ENCODE measurements at regions not wholly inside any gene's neighbourhood (a gene's known extent, or its start where the extent isn't known, plus 50 kb on each side); places are given as distances from the start of the nearest gene placed in this dataset.

DNA sequence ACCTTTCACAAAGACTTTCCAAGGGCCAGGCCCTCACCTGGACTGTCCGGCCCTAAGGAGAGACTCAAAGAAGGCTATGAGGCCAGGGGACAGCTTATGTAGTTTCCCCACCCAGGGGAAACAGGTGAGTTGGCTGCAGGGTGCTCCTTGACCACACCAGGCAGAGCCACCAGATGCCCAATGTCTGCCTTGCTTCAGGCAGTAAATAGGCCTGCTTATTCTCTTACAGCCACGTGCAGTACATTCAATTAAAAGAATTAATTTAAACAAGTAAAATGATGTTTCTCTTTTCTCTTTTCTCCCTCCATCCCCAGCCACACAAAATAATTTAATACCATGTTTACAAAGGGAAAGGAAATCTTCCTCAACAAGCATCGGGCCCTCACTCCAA lies 66.6 kb upstream of the ABLIM1 start:
- 90 to 91% methylated on average over 3 of the region's 3 CpGs for WGBS, 2 donors
- peaks cover 0 to 6% (median 0%) of the 10 kb centered on the region in 4 donors for H3K4me1 ChIP-seq
- DNase-seq (no peak), ATAC-seq (ENCODE audit: low FRiP score in 2 of 2) (no peak)
- no peak overlapping the region for H3K4me3 ChIP-seq
- H3K36me3 ChIP-seq, result no peaks in the 10 kb centered on the region
- TF ChIP-seq EP300 (IDR thresholded peaks at IDR 0.05), result no peak
- TF ChIP-seq POLR2AphosphoS5 (IDR thresholded peaks at IDR 0.05), result no peak
- no peaks in the 10 kb centered on the region for H3K9me3 ChIP-seq
- H3K27me3 ChIP-seq, result no peaks in the 10 kb centered on the region
- H3K27ac ChIP-seq, result no peak overlapping the region

DNA sequence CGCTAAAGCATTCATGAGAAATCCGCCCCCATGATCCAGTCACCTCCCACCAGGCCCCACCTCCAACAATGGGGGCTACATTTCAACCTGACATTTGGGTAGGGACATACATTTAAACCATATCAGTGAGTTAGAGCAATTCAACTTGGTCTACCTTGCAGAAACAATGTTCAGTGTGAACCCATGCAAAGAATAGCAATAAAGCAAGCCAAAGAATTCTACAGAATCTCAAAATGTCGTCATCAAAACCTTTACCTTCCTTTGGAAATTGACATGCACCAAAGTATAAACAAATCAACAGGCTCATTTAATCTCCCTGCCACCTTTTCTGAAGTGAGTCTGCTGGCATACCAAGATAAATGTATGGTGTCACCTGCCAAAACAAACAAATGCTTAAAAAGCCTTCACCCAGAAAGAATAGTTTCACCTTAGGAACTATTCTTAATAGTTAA lies 68.8 kb upstream of the ABLIM1 start:
- no peaks in the 10 kb centered on the region for H3K4me1 ChIP-seq
- no peak for DNase-seq
- no peak for ATAC-seq (ENCODE audit: low FRiP score in 2 of 2)
- H3K27ac ChIP-seq, result no peak overlapping the region
- TF ChIP-seq POLR2AphosphoS5 (IDR thresholded peaks at IDR 0.05) (no peak), POLR2A (IDR thresholded peaks at IDR 0.05) (no peak), EP300 (IDR thresholded peaks at IDR 0.05) (no peak)
- TF ChIP-seq, protein P1, sequence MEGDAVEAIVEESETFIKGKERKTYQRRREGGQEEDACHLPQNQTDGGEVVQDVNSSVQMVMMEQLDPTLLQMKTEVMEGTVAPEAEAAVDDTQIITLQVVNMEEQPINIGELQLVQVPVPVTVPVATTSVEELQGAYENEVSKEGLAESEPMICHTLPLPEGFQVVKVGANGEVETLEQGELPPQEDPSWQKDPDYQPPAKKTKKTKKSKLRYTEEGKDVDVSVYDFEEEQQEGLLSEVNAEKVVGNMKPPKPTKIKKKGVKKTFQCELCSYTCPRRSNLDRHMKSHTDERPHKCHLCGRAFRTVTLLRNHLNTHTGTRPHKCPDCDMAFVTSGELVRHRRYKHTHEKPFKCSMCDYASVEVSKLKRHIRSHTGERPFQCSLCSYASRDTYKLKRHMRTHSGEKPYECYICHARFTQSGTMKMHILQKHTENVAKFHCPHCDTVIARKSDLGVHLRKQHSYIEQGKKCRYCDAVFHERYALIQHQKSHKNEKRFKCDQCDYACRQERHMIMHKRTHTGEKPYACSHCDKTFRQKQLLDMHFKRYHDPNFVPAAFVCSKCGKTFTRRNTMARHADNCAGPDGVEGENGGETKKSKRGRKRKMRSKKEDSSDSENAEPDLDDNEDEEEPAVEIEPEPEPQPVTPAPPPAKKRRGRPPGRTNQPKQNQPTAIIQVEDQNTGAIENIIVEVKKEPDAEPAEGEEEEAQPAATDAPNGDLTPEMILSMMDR (IDR thresholded peaks at IDR 0.05), result no peak
- H3K4me3 ChIP-seq, result no peak overlapping the region
- H3K36me3 ChIP-seq, result no peaks in the 10 kb centered on the region
- H3K27me3 ChIP-seq, result no peaks in the 10 kb centered on the region
- no peaks in the 10 kb centered on the region for H3K9me3 ChIP-seq
- 76 to 80% methylated on average over 3 of the region's 3 CpGs for whole genome bisulfite sequencing, 2 donors

DNA sequence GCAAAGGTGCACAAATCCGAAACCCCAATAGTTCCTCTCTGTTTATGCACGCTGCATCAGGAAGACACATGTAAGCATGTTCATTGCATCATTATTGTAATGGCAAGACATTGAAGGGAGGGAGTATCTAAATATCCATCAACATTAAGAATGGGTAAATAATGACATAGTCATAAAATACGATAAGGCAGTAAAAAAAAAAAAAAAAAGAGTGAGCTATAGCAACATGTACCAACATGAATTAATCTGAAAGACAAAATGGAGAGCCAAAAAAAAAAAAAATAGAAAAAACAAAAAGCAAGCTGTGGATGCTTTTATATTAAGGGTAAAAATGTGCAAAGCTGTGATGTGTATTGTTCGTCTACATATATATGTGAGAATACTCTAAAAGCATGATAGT lies 70.2 kb upstream of the ABLIM1 start:
- WGBS, 2 donors, result 90 to 91% methylated on average over 4 of the region's 4 CpGs
- H3K27ac ChIP-seq, result no peak overlapping the region
- no peak for DNase-seq
- TF ChIP-seq, protein P1 (IDR thresholded peaks at IDR 0.05), result no peak
- TF ChIP-seq POLR2AphosphoS5 (IDR thresholded peaks at IDR 0.05) (no peak), EP300 (IDR thresholded peaks at IDR 0.05) (no peak), POLR2A (IDR thresholded peaks at IDR 0.05) (no peak)
- no peaks in the 10 kb centered on the region for H3K4me1 ChIP-seq
- H3K4me3 ChIP-seq, result no peak overlapping the region
- no peaks in the 10 kb centered on the region for H3K36me3 ChIP-seq
- H3K27me3 ChIP-seq, result no peaks in the 10 kb centered on the region
- H3K9me3 ChIP-seq, result no peaks in the 10 kb centered on the region
- no peak for ATAC-seq (ENCODE audit: low FRiP score in 2 of 2)

DNA sequence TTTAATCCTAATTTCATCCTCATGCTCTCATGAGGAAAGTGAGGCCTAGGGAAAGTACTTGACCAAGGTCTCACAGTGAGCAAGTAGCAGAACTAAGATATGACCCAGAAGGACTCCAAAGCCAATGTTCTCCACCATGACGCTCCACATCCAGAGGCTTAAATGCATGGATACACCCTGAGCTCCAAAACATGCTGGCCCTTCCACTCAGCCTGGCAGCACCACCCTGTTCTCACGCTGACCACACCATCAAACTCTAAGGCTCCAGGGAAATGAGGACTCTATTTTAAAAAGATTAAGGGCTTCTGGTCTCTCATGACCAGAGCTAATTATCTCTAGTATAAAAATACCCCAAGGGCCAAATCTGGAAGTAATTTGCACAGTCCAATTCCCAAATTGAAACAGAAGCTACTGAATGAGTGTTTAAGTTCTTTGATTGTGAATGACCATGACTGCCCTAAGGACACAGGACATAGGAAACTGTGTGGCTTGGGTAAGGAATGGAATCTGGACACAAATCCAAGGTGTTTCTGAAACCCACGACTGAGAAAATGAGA lies 71.1 kb upstream of the ABLIM1 start:
- H3K9me3 ChIP-seq, result no peaks in the 10 kb centered on the region
- no peaks in the 10 kb centered on the region for H3K4me1 ChIP-seq
- TF ChIP-seq POLR2AphosphoS5 (IDR thresholded peaks at IDR 0.05) (no peak), EP300 (IDR thresholded peaks at IDR 0.05) (no peak), POLR2A (IDR thresholded peaks at IDR 0.05) (no peak)
- TF ChIP-seq, protein P1 (IDR thresholded peaks at IDR 0.05), result no peak
- no peaks in the 10 kb centered on the region for H3K27me3 ChIP-seq
- no peak for ATAC-seq (ENCODE audit: low FRiP score in 2 of 2)
- WGBS, 2 donors, result 88 to 92% methylated on average over 3 of the region's 3 CpGs
- H3K4me3 ChIP-seq, result no peak overlapping the region
- no peaks in the 10 kb centered on the region for H3K36me3 ChIP-seq
- H3K27ac ChIP-seq, result no peak overlapping the region
- no peak for DNase-seq

DNA sequence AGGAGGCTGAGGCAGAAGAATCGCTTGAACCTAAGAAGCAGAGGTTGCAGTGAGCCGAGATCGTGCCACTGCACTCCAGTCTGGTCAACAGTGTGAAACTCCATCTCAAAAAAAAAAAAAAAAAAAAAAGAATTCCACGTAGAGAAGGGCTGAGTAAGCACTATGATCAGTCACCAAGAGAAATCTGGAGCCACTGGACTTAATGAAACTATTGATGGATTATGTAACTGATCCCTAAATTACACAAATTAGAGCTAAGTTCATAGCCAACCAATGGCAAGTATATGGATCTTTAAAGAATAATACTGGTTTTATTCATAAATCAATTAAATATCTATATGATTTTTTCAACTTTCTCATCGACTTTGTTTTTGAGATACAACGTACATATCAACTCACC lies 72.2 kb upstream of the ABLIM1 start:
- Histone ChIP-seq H3K27ac (no peak overlapping the region), H3K4me3 (no peak overlapping the region), H3K9me3 (no peaks in the 10 kb centered on the region), H3K27me3 (no peaks in the 10 kb centered on the region), H3K4me1 (no peaks in the 10 kb centered on the region), H3K36me3 (no peaks in the 10 kb centered on the region)
- TF ChIP-seq, protein P1 (IDR thresholded peaks at IDR 0.05), result no peak
- TF ChIP-seq POLR2AphosphoS5 (IDR thresholded peaks at IDR 0.05) (no peak), POLR2A (IDR thresholded peaks at IDR 0.05) (no peak), EP300 (IDR thresholded peaks at IDR 0.05) (no peak)
- DNase-seq (no peak), ATAC-seq (ENCODE audit: low FRiP score in 2 of 2) (no peak)
- WGBS, 2 donors, result 86 to 93% methylated on average over 6 of the region's 6 CpGs

All from upper lobe of left lung (tissue), 6 donors.